ENCODE measurements at regions not wholly inside any gene's neighbourhood (a gene's known extent, or its start where the extent isn't known, plus 50 kb on each side); places are given as distances from the start of the nearest gene placed in this dataset.
"Not testable (repeated sequence)": the region's sequence is repeated elsewhere in the genome, so short reads cannot be mapped to it uniquely, and the experiment has no call there.

- not testable (repeated sequence) for TF ChIP-seq POLR2A (IDR thresholded peaks at IDR 0.05; ENCODE audit: low read length); GATA1 (IDR thresholded peaks at IDR 0.05; ENCODE audit: low read depth, low read length)
Measured at GRCh38 chr3:195962222-195962621, 53.9 kb upstream of the TNK2 start.

All from erythroblast (primary cell).